ENCODE measurements at regions not wholly inside any gene's neighbourhood (a gene's known extent, or its start where the extent isn't known, plus 50 kb on each side); places are given as distances from the start of the nearest gene placed in this dataset.

DNA sequence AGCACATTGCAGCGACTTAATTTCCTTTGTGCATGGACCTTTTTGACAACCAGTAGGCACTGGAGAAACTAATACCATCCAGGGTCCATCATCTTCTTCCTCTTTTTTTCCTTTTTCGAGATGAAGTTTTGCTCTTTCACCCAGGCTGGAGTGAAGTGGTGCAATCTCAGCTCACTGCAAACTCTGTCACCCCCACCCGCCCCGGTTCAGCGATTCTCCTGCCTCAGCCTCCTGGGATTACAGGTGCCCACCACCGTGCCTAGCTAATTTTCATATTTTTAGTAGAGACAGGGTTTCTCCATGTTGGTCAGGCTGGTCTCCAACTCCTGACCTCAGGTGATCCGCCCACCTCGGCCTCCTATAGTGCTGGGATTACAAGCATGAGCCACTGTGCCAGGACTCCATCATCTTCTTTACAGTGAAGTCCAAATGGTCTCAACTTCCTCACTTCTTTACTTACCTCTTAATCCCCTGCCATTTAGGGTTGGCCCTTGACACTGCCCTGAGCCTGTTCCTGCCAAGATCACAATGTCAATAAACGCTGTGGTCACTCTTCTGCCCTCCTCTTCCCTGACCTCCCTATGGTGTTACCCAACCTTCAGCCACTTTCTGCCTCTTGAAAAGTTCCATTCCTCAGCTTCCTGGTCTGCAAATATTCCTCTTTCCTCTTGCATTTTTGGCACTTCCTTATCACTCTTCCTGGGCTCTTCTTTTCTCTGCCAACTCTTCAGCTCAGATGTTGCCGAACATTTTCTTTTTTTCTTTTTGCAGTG lies 119.8 kb upstream of the SLC34A2 start:
- H3K14ac ChIP-seq (ENCODE audit: low read length in 2 of 2), result no peak overlapping the region
- no peak overlapping the region for H3K4me3 ChIP-seq (ENCODE audit: insufficient read depth in 1 of 2, low read depth in 1 of 2, low read length in 2 of 2)
- H2AFZ ChIP-seq (ENCODE audit: low read depth, low read length), result no peak overlapping the region
- no peak overlapping the region for H3K18ac ChIP-seq (ENCODE audit: low read depth in 1 of 2, low read length in 2 of 2)
- no peak overlapping the region for H2AK5ac ChIP-seq (ENCODE audit: low read length, severe bottlenecking)
- no peaks in the 10 kb centered on the region for H3K79me1 ChIP-seq (replicated peaks; ENCODE audit: low read length, poor library complexity, severe bottlenecking)
- no peak overlapping the region for H3K9ac ChIP-seq (ENCODE audit: low read length)
- H2BK5ac ChIP-seq (ENCODE audit: low read depth, low read length, poor library complexity, severe bottlenecking), result no peak overlapping the region
- H2BK120ac ChIP-seq (ENCODE audit: low read depth, low read length), result no peak overlapping the region
- WGBS, result 85% methylated on average over 9 of the region's 10 CpGs
- no peak overlapping the region for H2BK12ac ChIP-seq (ENCODE audit: low read length in 2 of 2)
- no peak overlapping the region for H3K4ac ChIP-seq (ENCODE audit: low read depth in 1 of 2, low read length in 2 of 2)
- peak overlapping the region; percentile 31 for H3K27ac ChIP-seq (ENCODE audit: low read length, poor library complexity, severe bottlenecking)
- no peak overlapping the region for H3K23ac ChIP-seq (ENCODE audit: low read length in 2 of 2)
- no peak overlapping the region for H3K4me2 ChIP-seq (ENCODE audit: low read length, poor library complexity, severe bottlenecking)
- H4K91ac ChIP-seq (ENCODE audit: low read length), result no peak overlapping the region
- H3K36me3 ChIP-seq (ENCODE audit: control insufficient read depth in 1 of 2, insufficient read depth in 2 of 2, low read depth in 1 of 2, low read length in 2 of 2), result no peaks in the 10 kb centered on the region
- H4K8ac ChIP-seq (ENCODE audit: low read length), result no peak overlapping the region
- H3K4me1 ChIP-seq (ENCODE audit: control insufficient read depth, insufficient read depth, low read depth, low read length), result peaks cover 9% of the 10 kb centered on the region
- H2BK15ac ChIP-seq (ENCODE audit: low read depth, poor library complexity, severe bottlenecking), result no peak overlapping the region
- no peak for DNase-seq
- H3K9me3 ChIP-seq (ENCODE audit: control insufficient read depth, low read length), result no peaks in the 10 kb centered on the region
- H3K27me3 ChIP-seq (ENCODE audit: control insufficient read depth in 1 of 2, insufficient read depth in 1 of 2, low read length in 2 of 2), result peaks cover 0 to 29% of the 10 kb centered on the region in 2 experiments

- Histone ChIP-seq H3K23ac (ENCODE audit: low read length in 2 of 2) (no peak overlapping the region), H2BK12ac (ENCODE audit: low read length in 2 of 2) (no peak overlapping the region), H2BK15ac (ENCODE audit: low read depth, poor library complexity, severe bottlenecking) (no peak overlapping the region), H3K27me3 (ENCODE audit: control insufficient read depth in 1 of 2, insufficient read depth in 1 of 2, low read length in 2 of 2) (peaks cover 0 to 30% of the 10 kb centered on the region in 2 experiments), H3K4ac (ENCODE audit: low read depth in 1 of 2, low read length in 2 of 2) (no peak overlapping the region), H3K27ac (ENCODE audit: low read length, poor library complexity, severe bottlenecking) (no peak overlapping the region), H4K91ac (ENCODE audit: low read length) (no peak overlapping the region), H2BK5ac (ENCODE audit: low read depth, low read length, poor library complexity, severe bottlenecking) (no peak overlapping the region), H2AFZ (ENCODE audit: low read depth, low read length) (no peak overlapping the region), H3K9ac (ENCODE audit: low read length) (no peak overlapping the region), H3K4me3 (ENCODE audit: insufficient read depth in 1 of 2, low read depth in 1 of 2, low read length in 2 of 2) (no peak overlapping the region), H2AK5ac (ENCODE audit: low read length, severe bottlenecking) (no peak overlapping the region), H3K9me3 (ENCODE audit: control insufficient read depth, low read length) (no peaks in the 10 kb centered on the region), H2BK120ac (ENCODE audit: low read depth, low read length) (no peak overlapping the region), H3K4me1 (ENCODE audit: control insufficient read depth, insufficient read depth, low read depth, low read length) (peaks cover 9% of the 10 kb centered on the region), H3K36me3 (ENCODE audit: control insufficient read depth in 1 of 2, insufficient read depth in 2 of 2, low read depth in 1 of 2, low read length in 2 of 2) (no peaks in the 10 kb centered on the region), H3K14ac (ENCODE audit: low read length in 2 of 2) (no peak overlapping the region), H3K4me2 (ENCODE audit: low read length, poor library complexity, severe bottlenecking) (no peak overlapping the region), H3K18ac (ENCODE audit: low read depth in 1 of 2, low read length in 2 of 2) (no peak overlapping the region), H4K8ac (ENCODE audit: low read length) (no peak overlapping the region), H3K79me1 (replicated peaks; ENCODE audit: low read length, poor library complexity, severe bottlenecking) (no peaks in the 10 kb centered on the region)
- no peak for DNase-seq
- WGBS, result 70% methylated on average over 5 of the region's 7 CpGs
Measured at GRCh38 chr4:25536564-25537320, 118.9 kb upstream of the SLC34A2 start.

DNA sequence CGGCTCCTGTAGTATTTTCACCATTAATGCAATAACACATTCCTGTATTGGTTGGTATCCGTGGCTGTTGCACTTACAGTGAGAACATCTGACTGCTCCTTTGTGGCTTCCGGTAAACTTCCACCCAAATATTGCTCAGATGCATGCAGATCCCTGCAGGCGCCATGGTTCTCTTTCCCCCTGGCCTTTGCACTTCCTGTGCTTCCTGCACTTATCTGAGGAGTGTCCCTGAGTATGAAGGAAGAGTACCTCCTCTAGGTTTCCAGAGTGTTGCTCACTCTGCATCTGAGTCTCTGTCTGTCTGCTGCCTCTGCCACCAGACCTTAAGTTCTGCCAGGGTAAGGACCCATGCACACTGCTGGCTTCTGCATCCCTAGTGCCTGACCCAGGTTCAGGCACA lies 117.2 kb upstream of the SLC34A2 start:
- H3K23ac ChIP-seq (ENCODE audit: low read length in 2 of 2), result no peak overlapping the region
- H2BK5ac ChIP-seq (ENCODE audit: low read depth, low read length, poor library complexity, severe bottlenecking), result no peak overlapping the region
- H4K91ac ChIP-seq (ENCODE audit: low read length), result no peak overlapping the region
- H2BK15ac ChIP-seq (ENCODE audit: low read depth, poor library complexity, severe bottlenecking), result no peak overlapping the region
- H3K18ac ChIP-seq (ENCODE audit: low read depth in 1 of 2, low read length in 2 of 2), result no peak overlapping the region
- H3K4me2 ChIP-seq (ENCODE audit: low read length, poor library complexity, severe bottlenecking), result no peak overlapping the region
- H3K4ac ChIP-seq (ENCODE audit: low read depth in 1 of 2, low read length in 2 of 2), result no peak overlapping the region
- no peak overlapping the region for H3K4me3 ChIP-seq (ENCODE audit: insufficient read depth in 1 of 2, low read depth in 1 of 2, low read length in 2 of 2)
- H3K27ac ChIP-seq (ENCODE audit: low read length, poor library complexity, severe bottlenecking), result no peak overlapping the region
- no peaks in the 10 kb centered on the region for H3K36me3 ChIP-seq (ENCODE audit: control insufficient read depth in 1 of 2, insufficient read depth in 2 of 2, low read depth in 1 of 2, low read length in 2 of 2)
- 95% methylated on average over 4 of the region's 4 CpGs for WGBS
- DNase-seq, result no peak
- no peak overlapping the region for H3K14ac ChIP-seq (ENCODE audit: low read length in 2 of 2)
- no peak overlapping the region for H2AFZ ChIP-seq (ENCODE audit: low read depth, low read length)
- peaks cover 0 to 30% of the 10 kb centered on the region in 2 experiments for H3K27me3 ChIP-seq (ENCODE audit: control insufficient read depth in 1 of 2, insufficient read depth in 1 of 2, low read length in 2 of 2)
- no peak overlapping the region for H2BK120ac ChIP-seq (ENCODE audit: low read depth, low read length)
- no peak overlapping the region for H2AK5ac ChIP-seq (ENCODE audit: low read length, severe bottlenecking)
- H3K4me1 ChIP-seq (ENCODE audit: control insufficient read depth, insufficient read depth, low read depth, low read length), result peaks cover 9% of the 10 kb centered on the region
- H3K79me1 ChIP-seq (replicated peaks; ENCODE audit: low read length, poor library complexity, severe bottlenecking), result no peaks in the 10 kb centered on the region
- no peak overlapping the region for H2BK12ac ChIP-seq (ENCODE audit: low read length in 2 of 2)
- H3K9me3 ChIP-seq (ENCODE audit: control insufficient read depth, low read length), result no peaks in the 10 kb centered on the region
- no peak overlapping the region for H4K8ac ChIP-seq (ENCODE audit: low read length)
- H3K9ac ChIP-seq (ENCODE audit: low read length), result no peak overlapping the region

- Histone ChIP-seq H2AK5ac (ENCODE audit: low read length, severe bottlenecking) (no peak overlapping the region), H3K27ac (ENCODE audit: low read length, poor library complexity, severe bottlenecking) (no peak overlapping the region), H3K9ac (ENCODE audit: low read length) (no peak overlapping the region), H2BK5ac (ENCODE audit: low read depth, low read length, poor library complexity, severe bottlenecking) (no peak overlapping the region), H3K18ac (ENCODE audit: low read depth in 1 of 2, low read length in 2 of 2) (no peak overlapping the region), H2BK15ac (ENCODE audit: low read depth, poor library complexity, severe bottlenecking) (no peak overlapping the region), H3K4ac (ENCODE audit: low read depth in 1 of 2, low read length in 2 of 2) (no peak overlapping the region), H3K36me3 (ENCODE audit: control insufficient read depth in 1 of 2, insufficient read depth in 2 of 2, low read depth in 1 of 2, low read length in 2 of 2) (no peaks in the 10 kb centered on the region), H3K9me3 (ENCODE audit: control insufficient read depth, low read length) (no peaks in the 10 kb centered on the region), H2BK12ac (ENCODE audit: low read length in 2 of 2) (no peak overlapping the region), H4K8ac (ENCODE audit: low read length) (no peak overlapping the region), H4K91ac (ENCODE audit: low read length) (no peak overlapping the region), H3K27me3 (ENCODE audit: control insufficient read depth in 1 of 2, insufficient read depth in 1 of 2, low read length in 2 of 2) (peaks cover 0 to 30% of the 10 kb centered on the region in 2 experiments), H3K4me2 (ENCODE audit: low read length, poor library complexity, severe bottlenecking) (no peak overlapping the region), H2BK120ac (ENCODE audit: low read depth, low read length) (no peak overlapping the region), H3K4me1 (ENCODE audit: control insufficient read depth, insufficient read depth, low read depth, low read length) (peaks cover 12% of the 10 kb centered on the region), H3K79me1 (replicated peaks; ENCODE audit: low read length, poor library complexity, severe bottlenecking) (no peaks in the 10 kb centered on the region), H3K4me3 (ENCODE audit: insufficient read depth in 1 of 2, low read depth in 1 of 2, low read length in 2 of 2) (no peak overlapping the region), H3K14ac (ENCODE audit: low read length in 2 of 2) (no peak overlapping the region), H3K23ac (ENCODE audit: low read length in 2 of 2) (no peak overlapping the region), H2AFZ (ENCODE audit: low read depth, low read length) (no peak overlapping the region)
- DNase-seq, result no peak
- 95% methylated on average over 2 of the region's 3 CpGs for WGBS
Measured at GRCh38 chr4:25539241-25539640, 116.4 kb upstream of the SLC34A2 start.

Data from mesenchymal stem cell (in vitro differentiated cells and primary cell).